ENCODE measurements at regions not wholly inside any gene's neighbourhood (a gene's known extent, or its start where the extent isn't known, plus 50 kb on each side); places are given as distances from the start of the nearest gene placed in this dataset.

- FAIRE-seq, result no peak
These were observed 294.1 kb upstream of the CD180 start for GRCh38 chr5:67490543-67491321.

- no peak for FAIRE-seq
These were observed 292.3 kb upstream of the CD180 start for GRCh38 chr5:67488885-67489284.

GRCh38 chr5:67487862-67488261 lies 291.3 kb upstream of the CD180 start:
- no peak for FAIRE-seq

GRCh38 chr5:67483453-67484030 lies 286.9 kb upstream of the CD180 start:
- FAIRE-seq, result no peak

- no peak for FAIRE-seq
These were observed 284.8 kb upstream of the CD180 start for GRCh38 chr5:67481362-67481761.

- no peak for FAIRE-seq
These were observed 281.7 kb upstream of the CD180 start for GRCh38 chr5:67478337-67478736.

- FAIRE-seq, result no peak
These were observed 280.4 kb upstream of the CD180 start for GRCh38 chr5:67476995-67477394.

GRCh38 chr5:67476531-67476930 lies 279.9 kb upstream of the CD180 start:
- no peak for FAIRE-seq

GRCh38 chr5:67475489-67475888 lies 278.9 kb upstream of the CD180 start:
- no peak for FAIRE-seq

- FAIRE-seq, result no peak
These were observed 278.1 kb upstream of the CD180 start for GRCh38 chr5:67474597-67475238.

- no peak for FAIRE-seq
These were observed 270.5 kb upstream of the CD180 start for GRCh38 chr5:67467110-67467509.

- no peak for FAIRE-seq
These were observed 269.1 kb upstream of the CD180 start for GRCh38 chr5:67465537-67466207.

- FAIRE-seq, result no peak
These were observed 265.5 kb upstream of the CD180 start for GRCh38 chr5:67462147-67462546.

GRCh38 chr5:67459253-67459652 lies 262.7 kb upstream of the CD180 start:
- no peak for FAIRE-seq

GRCh38 chr5:67455970-67456369 lies 259.4 kb upstream of the CD180 start:
- FAIRE-seq, result no peak

- no peak for FAIRE-seq
These were observed 258.5 kb upstream of the CD180 start for GRCh38 chr5:67454957-67455561.

GRCh38 chr5:67453111-67453905 lies 256.7 kb upstream of the CD180 start:
- no peak for FAIRE-seq

- FAIRE-seq, result no peak
These were observed 255.2 kb upstream of the CD180 start for GRCh38 chr5:67451640-67452279.

- no peak for FAIRE-seq
These were observed 251.1 kb upstream of the CD180 start for GRCh38 chr5:67447732-67448131.

GRCh38 chr5:67437905-67438845 lies 241.6 kb upstream of the CD180 start:
- no peak for FAIRE-seq

GRCh38 chr5:67435032-67435431 lies 238.4 kb upstream of the CD180 start:
- no peak for FAIRE-seq

Data from islet of Langerhans (tissue), 1 donor.